GM12872 (cell line): ENCODE measurements at regions not wholly inside any gene's neighbourhood (a gene's known extent, or its start where the extent isn't known, plus 50 kb on each side); places are given as distances from the start of the nearest gene placed in this dataset.

Experiments used
- CTCF ChIP-seq: IDR thresholded peaks from 3 replicates; pipeline ENCODE4 v1.5.1; 2011; ENCODE audit warnings: low read depth, mild to moderate bottlenecking, low read length, moderate library complexity; ENCODE audit not compliant: insufficient read depth

GRCh38 chr3:110623571-110623970 lies 448.0 kb upstream of the NECTIN3 start:
- TF ChIP-seq CTCF: no peak

GRCh38 chr3:110624576-110624975 lies 447.0 kb upstream of the NECTIN3 start:
- TF ChIP-seq CTCF: no peak

GRCh38 chr3:110625201-110625747 lies 446.3 kb upstream of the NECTIN3 start:
- no peak for TF ChIP-seq CTCF

GRCh38 chr3:110628650-110629301 lies 442.8 kb upstream of the NECTIN3 start:
- no peak for TF ChIP-seq CTCF

GRCh38 chr3:110629917-110630316 lies 441.7 kb upstream of the NECTIN3 start:
- no peak for TF ChIP-seq CTCF

GRCh38 chr3:110644203-110644602 lies 427.4 kb upstream of the NECTIN3 start:
- TF ChIP-seq CTCF: no peak

- no peak for TF ChIP-seq CTCF
These were observed 425.6 kb upstream of the NECTIN3 start for GRCh38 chr3:110646055-110646454.

GRCh38 chr3:110646496-110646895 lies 425.1 kb upstream of the NECTIN3 start:
- TF ChIP-seq CTCF: no peak
